Nucleus accumbens (tissue), 56 donors: ENCODE measurements at regions not wholly inside any gene's neighbourhood (a gene's known extent, or its start where the extent isn't known, plus 50 kb on each side); places are given as distances from the start of the nearest gene placed in this dataset.

Experiments used
- DNase-seq, 56 donors: peaks; one replicate each; lab custom pipeline; 2025; lab: John Stamatoyannopoulos, UW

DNA sequence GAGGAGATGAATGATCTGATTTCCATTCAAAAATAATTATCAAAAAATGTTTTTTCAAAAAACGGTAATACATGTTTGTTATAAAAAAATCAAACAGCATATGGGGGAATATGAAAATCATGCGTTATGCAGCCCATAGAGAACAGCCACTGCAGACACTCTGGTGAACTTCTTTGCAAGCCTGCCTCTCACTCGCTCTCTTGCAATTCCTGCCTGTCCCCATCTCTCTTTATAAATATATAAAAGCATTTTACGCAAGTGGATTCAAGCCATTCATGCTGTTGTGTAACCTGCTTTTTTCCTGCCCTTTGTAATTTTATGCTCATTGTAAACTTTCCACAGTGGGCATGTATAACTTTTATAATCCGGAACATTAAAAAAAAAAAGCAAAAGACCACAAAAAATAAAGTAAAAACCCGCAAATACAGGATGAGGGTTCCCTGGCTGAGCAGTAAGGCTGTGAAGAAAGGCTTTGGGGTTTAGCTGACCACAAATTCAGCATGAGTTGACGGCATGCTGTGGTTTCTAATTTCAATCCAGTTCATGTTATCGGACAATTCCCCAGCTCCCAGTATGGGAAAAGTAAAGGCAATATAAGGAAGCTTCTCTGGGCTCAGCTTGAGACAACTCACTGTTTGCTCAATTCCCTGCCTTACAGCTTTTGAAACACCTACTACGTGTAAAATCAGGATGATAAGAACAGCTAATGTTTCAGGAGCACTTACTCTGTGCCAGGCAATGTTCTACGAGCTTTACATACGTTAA, 52.8 kb upstream of the ZBTB40 start:
- no peak for DNase-seq

GRCh38 chr1:22399421-22400091, 52.1 kb upstream of the ZBTB40 start:
- DNase-seq = no peak
